Coronary artery (tissue), 2 donors: ENCODE measurements at regions not wholly inside any gene's neighbourhood (a gene's known extent, or its start where the extent isn't known, plus 50 kb on each side); places are given as distances from the start of the nearest gene placed in this dataset.
"Not testable (repeated sequence)": the region's sequence is repeated elsewhere in the genome, so short reads cannot be mapped to it uniquely, and the experiment has no call there.

Experiments
- DNase-seq: peaks from one replicate; pipeline ENCODE4 v3.0.0-alpha.2; 2017; ENCODE audit warnings: low spot score
- H3K27ac ChIP-seq, 2 donors: fragments of 200-600 bp; sonication (generic); one replicate each; pipeline ENCODE4 v1.5.1; 2016 to 2019
- H3K4me3 ChIP-seq: fragments of 200-600 bp; sonication (generic); 2 replicates; pipeline ENCODE4 v1.5.1; 2016; ENCODE audit warnings: mild to moderate bottlenecking, moderate library complexity
- CTCF ChIP-seq: fragments of 200-600 bp; sonication (generic); IDR thresholded peaks from one replicate; pipeline ENCODE4 v1.5.1; 2019; ENCODE audit warnings: antibody characterized with exemption

- DNase-seq, result no peak
- H3K27ac ChIP-seq, result peak overlapping the region in 1 of 2 donors; percentile 11
- H3K4me3 ChIP-seq, result no peak overlapping the region
- no peak for TF ChIP-seq CTCF
Measured at GRCh38 chr12:124650912-124651311, 83.5 kb upstream of the NCOR2 start.

- TF ChIP-seq CTCF, result no peak
Measured at GRCh38 chr12:124648710-124649384, 81.4 kb upstream of the NCOR2 start.

GRCh38 chr12:124647316-124647715 is 79.9 kb upstream of the NCOR2 start:
- no peak for TF ChIP-seq CTCF
- Histone ChIP-seq H3K27ac (no peak overlapping the region), H3K4me3 (no peak overlapping the region)
- no peak for DNase-seq

More at GRCh38 chr12:124648710-124649384, 81.4 kb upstream of the NCOR2 start:
- Histone ChIP-seq H3K27ac (no peak overlapping the region), H3K4me3 (no peak overlapping the region)
- DNase-seq, result no peak

GRCh38 chr12:124646385-124647230 is 79.2 kb upstream of the NCOR2 start:
- no peak for DNase-seq
- H3K4me3 ChIP-seq, result no peak overlapping the region
- H3K27ac ChIP-seq, result no peak overlapping the region
- no peak for TF ChIP-seq CTCF

- Histone ChIP-seq H3K4me3 (no peak overlapping the region), H3K27ac (no peak overlapping the region)
- TF ChIP-seq CTCF, result no peak
- DNase-seq, result no peak
Measured at GRCh38 chr12:124645530-124646244, 78.3 kb upstream of the NCOR2 start.

- DNase-seq, H3K4me3 ChIP-seq, H3K27ac ChIP-seq: not testable (repeated sequence)
Measured at GRCh38 chr12:124643768-124644167, 76.4 kb upstream of the NCOR2 start.

- DNase-seq, result no peak
- H3K4me3 ChIP-seq, result no peak overlapping the region
- no peak overlapping the region for H3K27ac ChIP-seq
- no peak for TF ChIP-seq CTCF
Measured at GRCh38 chr12:124642105-124642504, 74.7 kb upstream of the NCOR2 start.
